H1 (cell line): ENCODE measurements at regions not wholly inside any gene's neighbourhood (a gene's known extent, or its start where the extent isn't known, plus 50 kb on each side); places are given as distances from the start of the nearest gene placed in this dataset.

Source experiments
- CEBPB ChIP-seq: IDR thresholded peaks from 2 replicates; pipeline ENCODE4 v1.6.1; 2012; ENCODE audit warnings: low read depth, low read length
- YY1 ChIP-seq: IDR thresholded peaks from 2 replicates; pipeline ENCODE4 v1.6.1; 2011; ENCODE audit warnings: low read depth, mild to moderate bottlenecking, low read length
- TF ChIP-seq, protein P1 (sequence below), 3 experiments: IDR thresholded peaks; 1 replicate in 2 of 3; 2 replicates in 1 of 3; pipeline versions ENCODE4 v1.5.1 to v1.6.1; 2011; ENCODE audit warnings: low read length in 3 of 3, mild to moderate bottlenecking in 3 of 3, inconsistent platforms in 2 of 3, low read depth in 1 of 3, moderate library complexity in 1 of 3; ENCODE audit not compliant: insufficient read depth in 1 of 3; ENCODE audit errors: control extremely low read depth in 1 of 3

DNA sequence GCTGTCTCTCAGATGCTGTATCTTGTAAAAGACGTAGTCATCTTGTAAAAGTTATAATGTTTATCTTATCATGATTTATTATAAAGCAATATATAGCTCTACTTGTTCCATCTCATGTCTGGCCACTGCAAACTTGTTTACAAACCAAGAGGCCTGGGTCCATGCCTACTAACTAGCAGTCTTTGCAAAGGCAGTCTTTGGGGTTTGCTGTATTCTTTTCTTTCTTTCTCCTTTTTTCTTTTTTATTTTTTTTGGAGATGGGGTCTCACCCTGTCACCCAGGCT, 272.6 kb downstream of the GATA3 start:
- TF ChIP-seq CEBPB (no peak), YY1 (no peak)
- TF ChIP-seq, protein P1, sequence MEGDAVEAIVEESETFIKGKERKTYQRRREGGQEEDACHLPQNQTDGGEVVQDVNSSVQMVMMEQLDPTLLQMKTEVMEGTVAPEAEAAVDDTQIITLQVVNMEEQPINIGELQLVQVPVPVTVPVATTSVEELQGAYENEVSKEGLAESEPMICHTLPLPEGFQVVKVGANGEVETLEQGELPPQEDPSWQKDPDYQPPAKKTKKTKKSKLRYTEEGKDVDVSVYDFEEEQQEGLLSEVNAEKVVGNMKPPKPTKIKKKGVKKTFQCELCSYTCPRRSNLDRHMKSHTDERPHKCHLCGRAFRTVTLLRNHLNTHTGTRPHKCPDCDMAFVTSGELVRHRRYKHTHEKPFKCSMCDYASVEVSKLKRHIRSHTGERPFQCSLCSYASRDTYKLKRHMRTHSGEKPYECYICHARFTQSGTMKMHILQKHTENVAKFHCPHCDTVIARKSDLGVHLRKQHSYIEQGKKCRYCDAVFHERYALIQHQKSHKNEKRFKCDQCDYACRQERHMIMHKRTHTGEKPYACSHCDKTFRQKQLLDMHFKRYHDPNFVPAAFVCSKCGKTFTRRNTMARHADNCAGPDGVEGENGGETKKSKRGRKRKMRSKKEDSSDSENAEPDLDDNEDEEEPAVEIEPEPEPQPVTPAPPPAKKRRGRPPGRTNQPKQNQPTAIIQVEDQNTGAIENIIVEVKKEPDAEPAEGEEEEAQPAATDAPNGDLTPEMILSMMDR (IDR thresholded peaks at IDR 0.05; ENCODE audit: control extremely low read depth in 1 of 3, insufficient read depth in 1 of 3, low read depth in 1 of 3, low read length in 3 of 3), result no peak
